AML-193 (cell line): ENCODE measurements at regions not wholly inside any gene's neighbourhood (a gene's known extent, or its start where the extent isn't known, plus 50 kb on each side); places are given as distances from the start of the nearest gene placed in this dataset.

Source experiments
- DNase-seq, 2 experiments: peaks; one replicate each; lab custom pipeline; 2025; lab: John Stamatoyannopoulos, UW

- no peak for DNase-seq
Observed at GRCh38 chr22:47793304-47794101, 1031.1 kb downstream of the TBC1D22A start.

GRCh38 chr22:47789171-47789570 is 1026.7 kb downstream of the TBC1D22A start:
- DNase-seq = no peak

DNA sequence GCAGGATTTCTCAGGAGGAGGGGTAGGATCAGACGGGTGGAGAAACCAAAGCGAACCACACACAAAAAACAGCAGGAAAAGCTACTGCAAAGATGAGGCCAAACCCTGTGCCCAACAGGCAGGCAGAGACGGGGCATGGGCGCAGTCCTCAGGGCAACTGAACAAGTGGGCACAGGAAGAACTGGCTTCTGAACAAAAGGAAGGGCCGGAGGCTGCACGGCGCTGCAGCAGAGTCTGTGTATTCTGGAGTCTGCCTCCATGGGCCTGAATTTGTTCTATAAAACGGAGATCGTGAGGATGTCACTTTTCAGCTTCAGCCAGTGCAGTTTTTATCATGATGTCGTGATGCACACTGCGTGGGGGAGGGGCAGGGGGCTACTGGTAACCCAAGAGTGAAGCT is 1026.0 kb downstream of the TBC1D22A start:
- DNase-seq = no peak

DNA sequence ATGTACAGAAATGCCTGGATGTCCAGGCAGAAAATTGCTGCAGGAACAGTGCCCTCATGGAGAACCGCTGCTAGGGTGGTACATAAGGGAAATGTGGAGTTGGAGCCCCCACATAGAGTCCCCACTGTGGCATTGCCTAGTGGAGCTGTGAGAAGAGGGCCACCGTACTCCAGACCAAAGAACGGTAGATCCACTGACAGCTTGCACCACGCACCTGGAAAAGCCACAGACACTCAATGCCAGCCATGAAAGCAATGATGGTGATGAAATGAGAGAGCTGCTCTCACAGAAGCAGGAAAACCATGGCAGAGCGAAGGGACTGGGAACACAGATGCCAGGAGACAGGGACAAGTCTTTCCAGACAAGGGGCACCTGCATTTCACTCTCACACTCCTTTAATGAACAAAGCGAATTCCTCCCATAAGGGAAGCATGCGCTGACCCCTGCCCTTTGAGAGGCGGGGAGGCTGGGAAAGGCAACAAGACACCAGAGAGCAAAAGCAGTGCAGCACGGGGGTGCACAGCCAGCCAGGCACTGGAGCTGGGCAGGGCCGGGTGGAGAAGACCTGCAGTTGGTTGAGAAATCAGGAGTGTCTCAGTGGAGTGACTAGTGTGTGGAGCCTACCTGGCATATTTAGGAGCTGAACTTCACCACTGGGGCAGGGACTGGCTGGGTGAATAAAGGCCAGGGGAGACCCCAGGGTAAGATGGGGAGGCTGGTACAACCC is 1025.2 kb downstream of the TBC1D22A start:
- no peak for DNase-seq

- no peak for DNase-seq
Observed at GRCh38 chr22:47786650-47787290, 1024.3 kb downstream of the TBC1D22A start.

GRCh38 chr22:47784991-47785390 is 1022.5 kb downstream of the TBC1D22A start:
- DNase-seq = no peak

DNA sequence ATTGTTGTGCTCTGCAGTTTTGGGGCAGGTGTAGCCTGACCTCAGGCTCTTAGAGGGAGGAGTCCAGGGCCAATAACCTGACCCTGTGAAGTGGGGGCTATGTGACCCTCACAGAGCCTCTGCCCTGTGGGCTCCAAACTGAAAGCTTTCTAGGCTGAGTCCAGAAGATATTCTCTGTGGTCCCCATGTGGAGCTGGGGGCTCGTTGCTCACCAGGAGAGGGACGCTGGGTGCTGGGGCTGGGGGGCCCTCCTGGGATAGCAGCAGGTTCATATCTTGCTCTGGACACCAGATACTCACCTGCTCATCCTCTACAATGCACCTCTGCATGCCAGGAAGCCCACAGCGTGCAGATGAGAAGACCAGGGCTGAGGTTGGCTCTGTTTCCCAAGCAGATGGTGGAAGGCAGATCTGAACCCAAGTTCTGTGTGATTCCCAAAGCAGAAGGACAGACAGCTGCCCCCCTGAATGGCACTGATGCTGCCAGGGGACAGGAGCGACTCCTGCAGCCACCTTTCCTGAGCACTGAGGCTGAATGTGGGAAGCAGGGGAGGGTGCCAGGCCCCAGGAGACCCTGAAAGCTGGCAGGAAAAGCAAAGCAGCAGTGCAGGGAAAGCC is 1022.0 kb downstream of the TBC1D22A start:
- no peak for DNase-seq

GRCh38 chr22:47783433-47784366 is 1021.2 kb downstream of the TBC1D22A start:
- no peak for DNase-seq

DNA sequence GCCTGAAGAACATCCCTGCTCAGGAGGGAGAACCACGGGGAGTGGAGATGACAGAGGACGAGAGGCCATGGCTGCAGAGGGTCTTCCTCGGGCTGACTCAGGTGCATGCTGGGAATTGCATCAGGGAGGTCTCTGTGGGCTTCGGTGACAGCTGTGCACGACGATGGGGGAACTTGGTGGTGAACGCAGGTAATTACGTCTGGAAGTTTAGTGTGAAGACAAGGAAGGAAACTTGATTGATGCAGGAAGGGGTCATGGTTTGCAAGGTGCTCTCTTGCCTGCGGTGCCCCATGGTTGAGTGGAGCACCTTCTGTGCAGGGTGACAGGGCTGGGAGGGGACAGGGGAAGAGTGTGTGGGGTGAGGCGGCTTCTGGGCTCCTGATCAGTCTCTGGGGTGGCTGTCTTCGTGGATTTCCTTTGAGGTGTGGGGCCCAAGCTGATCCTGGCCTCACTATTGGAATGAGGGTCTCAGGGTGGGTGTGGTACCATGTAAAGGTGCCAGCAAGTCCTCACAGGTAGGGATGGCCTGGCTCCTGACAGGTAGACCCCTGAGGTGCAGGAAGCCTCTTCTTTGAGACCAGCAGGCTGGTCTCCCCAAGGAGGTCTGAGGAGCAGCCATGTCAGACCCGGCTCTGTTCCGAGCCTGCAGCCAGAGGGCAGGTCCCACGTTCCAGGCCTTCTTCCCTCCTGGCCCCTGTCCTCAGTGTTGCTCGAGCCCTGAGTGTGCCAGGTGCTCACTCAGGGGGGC is 1020.1 kb downstream of the TBC1D22A start:
- DNase-seq = no peak

GRCh38 chr22:47781427-47782111 is 1019.1 kb downstream of the TBC1D22A start:
- DNase-seq = no peak

- DNase-seq = no peak
Observed at GRCh38 chr22:47781024-47781423, 1018.6 kb downstream of the TBC1D22A start.

DNA sequence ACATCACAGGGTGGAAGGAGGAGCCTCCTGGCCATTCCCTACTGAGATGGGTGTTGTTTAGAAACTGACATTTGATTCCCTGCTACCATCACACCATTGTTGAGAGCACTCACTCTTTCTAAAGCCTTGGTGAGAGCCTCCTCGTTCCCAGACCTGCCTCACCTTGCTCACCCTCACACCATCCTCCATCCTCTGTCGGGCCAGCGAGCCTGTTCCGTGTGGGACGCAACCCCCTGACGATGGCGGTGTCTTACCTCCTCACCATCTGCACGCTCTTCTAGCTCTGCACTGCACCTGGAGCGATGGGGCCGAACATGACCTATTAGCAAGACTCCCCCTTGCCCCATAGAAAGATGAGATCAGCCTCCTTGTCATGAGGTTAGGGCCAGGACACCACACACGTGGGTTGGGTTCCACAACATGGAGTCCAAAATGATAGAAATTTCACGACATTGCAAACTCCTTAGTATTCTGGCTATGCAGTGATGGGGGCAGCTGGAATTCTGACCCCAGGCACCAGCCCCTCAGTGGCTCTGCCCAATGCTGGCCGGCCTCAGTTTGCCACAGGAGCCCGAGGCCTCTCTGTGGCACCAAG is 1017.9 kb downstream of the TBC1D22A start:
- no peak for DNase-seq

- no peak for DNase-seq
Observed at GRCh38 chr22:47779474-47779873, 1017.0 kb downstream of the TBC1D22A start.

DNA sequence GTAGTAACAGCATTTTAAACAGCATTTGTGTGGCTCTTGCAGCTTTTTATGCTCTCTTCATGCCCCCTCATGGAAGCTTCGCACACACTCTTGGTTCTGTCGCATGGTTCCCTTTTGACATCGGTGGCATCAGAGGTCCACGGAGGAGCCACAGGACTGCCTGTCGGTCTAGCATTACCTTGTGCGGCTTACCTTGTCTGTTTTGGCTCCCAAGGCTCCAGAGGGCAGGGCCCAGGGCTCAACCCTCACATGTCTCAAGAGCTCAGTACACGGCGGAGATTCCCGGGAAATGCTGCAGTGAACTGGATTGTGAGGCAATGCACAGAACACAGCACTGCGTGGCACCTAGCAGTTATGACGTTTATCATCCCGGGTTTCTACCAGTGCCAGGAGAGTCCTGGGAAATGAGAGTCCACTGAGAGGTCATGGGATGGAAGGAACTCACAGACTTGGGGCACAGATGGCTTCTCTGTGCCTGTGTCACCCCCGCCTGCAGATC is 1015.8 kb downstream of the TBC1D22A start:
- no peak for DNase-seq

- DNase-seq = no peak
Observed at GRCh38 chr22:47777426-47777825, 1015.0 kb downstream of the TBC1D22A start.

DNA sequence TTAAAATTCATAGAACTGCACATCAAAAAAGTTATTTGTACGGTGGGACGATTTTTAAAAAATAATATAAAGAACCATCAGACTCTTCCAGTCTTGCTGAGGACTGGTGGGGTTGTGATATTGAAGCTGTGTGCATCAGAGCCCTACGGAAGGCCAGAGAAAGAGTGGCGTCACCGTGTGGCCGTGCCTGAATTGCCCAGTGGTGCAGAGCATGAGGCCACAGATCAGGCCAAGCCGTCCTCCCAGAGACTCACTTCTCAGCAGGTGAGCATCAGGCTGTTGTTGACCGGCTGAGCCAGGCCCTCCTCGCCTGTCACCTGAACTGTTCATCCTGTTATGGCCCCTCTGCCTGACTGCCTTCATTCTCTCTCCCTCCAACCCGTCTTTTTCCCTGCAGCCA is 1013.9 kb downstream of the TBC1D22A start:
- no peak for DNase-seq

DNA sequence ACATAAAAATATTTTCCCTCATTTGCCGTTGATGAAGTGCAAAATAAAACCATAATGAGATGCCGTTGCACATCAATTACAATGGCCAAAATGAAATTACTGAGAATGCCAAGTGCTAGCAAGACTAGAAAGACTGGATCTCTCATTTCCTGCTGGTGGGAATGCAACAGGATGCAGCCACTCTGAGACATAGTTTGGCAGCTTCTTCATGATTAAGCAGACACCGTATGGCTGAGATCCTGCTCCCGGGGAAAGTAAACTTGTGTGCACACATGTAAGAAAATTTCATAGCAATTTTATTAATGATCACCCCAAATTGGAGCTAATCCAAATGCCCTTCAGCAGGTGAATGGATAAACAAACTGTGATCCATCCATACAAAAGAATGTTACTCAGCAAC is 1013.2 kb downstream of the TBC1D22A start:
- DNase-seq = no peak

DNA sequence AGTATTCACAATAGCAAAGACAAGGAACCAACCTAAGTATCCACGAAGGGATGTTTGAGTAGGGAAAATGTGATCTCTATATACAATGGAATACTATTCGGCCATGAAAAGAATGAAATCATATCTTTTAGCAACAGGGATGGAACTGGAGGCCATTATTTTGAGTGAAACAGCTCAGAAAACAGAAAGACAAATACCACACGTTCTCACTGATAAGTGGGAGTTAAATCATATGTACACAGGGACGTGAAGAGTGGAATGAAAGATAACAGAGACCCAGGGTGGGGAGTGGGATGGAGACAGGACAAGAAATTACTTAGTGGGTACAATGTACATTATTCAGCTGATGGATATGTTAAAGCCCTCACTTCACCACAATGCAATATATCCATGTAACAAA is 1012.7 kb downstream of the TBC1D22A start:
- DNase-seq = no peak

DNA sequence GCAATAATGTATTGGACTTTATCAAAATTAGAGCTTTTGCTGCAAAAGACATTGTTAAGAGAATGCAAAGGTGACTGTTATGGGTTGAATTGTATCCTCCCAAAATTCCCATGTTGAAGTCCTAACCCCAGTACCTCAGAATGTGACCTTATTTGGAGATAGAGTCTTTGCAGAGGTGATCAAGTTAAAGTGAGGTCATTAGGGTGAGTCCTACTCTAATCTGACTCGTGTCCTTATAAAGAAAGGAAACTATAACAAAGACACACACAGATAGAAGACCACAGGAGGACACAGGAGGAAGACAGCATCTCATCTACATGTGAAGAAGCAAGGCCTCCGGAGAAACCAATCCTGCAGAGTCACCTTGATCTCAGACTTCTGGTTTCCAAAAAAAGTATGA is 1011.2 kb downstream of the TBC1D22A start:
- DNase-seq = no peak
